B cell (primary cell): ENCODE measurements at regions not wholly inside any gene's neighbourhood (a gene's known extent, or its start where the extent isn't known, plus 50 kb on each side); places are given as distances from the start of the nearest gene placed in this dataset.

Experiments used
- EZH2 ChIP-seq: IDR thresholded peaks from 2 replicates; pipeline ENCODE4 v1.6.1; 2012; ENCODE audit warnings: borderline replicate concordance, low read depth, mild to moderate bottlenecking, moderate library complexity, low read length; ENCODE audit not compliant: insufficient read depth, poor library complexity, severe bottlenecking
- TF ChIP-seq, protein P1 (sequence below): fragments of 200-600 bp; IDR thresholded peaks from one replicate; pipeline ENCODE4 v1.8.0; 2022; ENCODE audit warnings: antibody characterized with exemption, mild to moderate bottlenecking

DNA sequence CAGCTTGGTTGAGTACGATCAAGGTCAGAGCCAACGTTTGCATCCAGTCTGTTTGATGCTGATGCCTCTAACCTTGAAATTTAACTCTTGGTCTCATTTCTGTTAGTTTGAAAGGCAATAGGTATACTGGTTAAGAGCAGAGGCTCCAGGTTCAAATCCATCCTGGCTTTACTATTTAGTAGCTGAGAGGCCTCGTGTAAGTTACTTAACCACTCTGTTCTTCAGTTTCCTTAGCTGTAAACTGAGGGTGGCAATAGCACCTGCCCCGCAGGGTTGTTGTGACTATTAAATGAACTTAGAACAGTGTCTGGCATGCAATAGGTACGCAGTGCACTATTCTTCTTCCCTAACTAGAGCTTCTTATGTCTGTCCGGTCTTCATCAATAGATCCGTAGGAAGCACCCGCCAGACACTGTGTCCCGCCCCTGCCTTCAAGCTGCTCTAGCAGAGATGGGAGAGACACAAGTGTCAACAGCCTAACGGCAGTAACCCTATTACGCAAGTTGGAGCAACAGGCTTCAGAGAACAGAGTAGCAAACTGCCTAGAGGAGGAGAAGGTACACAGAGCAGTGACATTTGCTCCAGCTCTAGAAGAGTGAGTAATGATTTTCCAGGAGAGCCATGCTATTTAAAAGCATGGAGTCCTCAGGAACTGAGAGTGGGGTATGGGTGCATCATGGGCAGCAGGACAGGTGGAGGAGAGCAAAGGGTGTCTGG lies 62.7 kb upstream of the ST3GAL5 start:
- TF ChIP-seq, protein P1, sequence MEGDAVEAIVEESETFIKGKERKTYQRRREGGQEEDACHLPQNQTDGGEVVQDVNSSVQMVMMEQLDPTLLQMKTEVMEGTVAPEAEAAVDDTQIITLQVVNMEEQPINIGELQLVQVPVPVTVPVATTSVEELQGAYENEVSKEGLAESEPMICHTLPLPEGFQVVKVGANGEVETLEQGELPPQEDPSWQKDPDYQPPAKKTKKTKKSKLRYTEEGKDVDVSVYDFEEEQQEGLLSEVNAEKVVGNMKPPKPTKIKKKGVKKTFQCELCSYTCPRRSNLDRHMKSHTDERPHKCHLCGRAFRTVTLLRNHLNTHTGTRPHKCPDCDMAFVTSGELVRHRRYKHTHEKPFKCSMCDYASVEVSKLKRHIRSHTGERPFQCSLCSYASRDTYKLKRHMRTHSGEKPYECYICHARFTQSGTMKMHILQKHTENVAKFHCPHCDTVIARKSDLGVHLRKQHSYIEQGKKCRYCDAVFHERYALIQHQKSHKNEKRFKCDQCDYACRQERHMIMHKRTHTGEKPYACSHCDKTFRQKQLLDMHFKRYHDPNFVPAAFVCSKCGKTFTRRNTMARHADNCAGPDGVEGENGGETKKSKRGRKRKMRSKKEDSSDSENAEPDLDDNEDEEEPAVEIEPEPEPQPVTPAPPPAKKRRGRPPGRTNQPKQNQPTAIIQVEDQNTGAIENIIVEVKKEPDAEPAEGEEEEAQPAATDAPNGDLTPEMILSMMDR = no peak
- TF ChIP-seq EZH2 = no peak
